Subcutaneous abdominal adipose tissue (tissue), 5 donors: ENCODE measurements at regions not wholly inside any gene's neighbourhood (a gene's known extent, or its start where the extent isn't known, plus 50 kb on each side); places are given as distances from the start of the nearest gene placed in this dataset.

Experiments
- H3K27ac ChIP-seq: one replicate; pipeline ENCODE4 v1.7.0; 2013; ENCODE audit warnings: low read depth, mild to moderate bottlenecking, inconsistent platforms, low read length, moderate library complexity
- H3K27me3 ChIP-seq, 5 donors: one replicate each; pipeline ENCODE4 v1.7.0; 2013; ENCODE audit warnings: low read length in 5 of 5, inconsistent platforms in 1 of 5; ENCODE audit not compliant: control insufficient read depth in 5 of 5, insufficient read depth in 4 of 5
- H3K36me3 ChIP-seq, 5 donors: one replicate each; pipeline ENCODE4 v1.7.0; 2013; ENCODE audit warnings: low read length in 5 of 5; ENCODE audit not compliant: control insufficient read depth in 5 of 5, insufficient read depth in 5 of 5
- H3K4me1 ChIP-seq, 5 donors: one replicate each; pipeline ENCODE4 v1.7.0; 2013; ENCODE audit warnings: low read length in 5 of 5, mild to moderate bottlenecking in 3 of 5, moderate library complexity in 1 of 5; ENCODE audit not compliant: control insufficient read depth in 5 of 5, insufficient read depth in 5 of 5
- H3K4me3 ChIP-seq, 5 donors: one replicate each; pipeline ENCODE4 v1.7.0; 2013; ENCODE audit warnings: low read length in 5 of 5, low read depth in 1 of 5
- H3K9ac ChIP-seq, 5 donors: one replicate each; pipeline ENCODE4 v1.7.0; 2013; ENCODE audit warnings: low read length in 5 of 5, mild to moderate bottlenecking in 4 of 5, moderate library complexity in 3 of 5
- H3K9me3 ChIP-seq, 5 donors: one replicate each; pipeline ENCODE4 v1.7.0; 2013; ENCODE audit warnings: low read length in 5 of 5; ENCODE audit not compliant: control insufficient read depth in 5 of 5
- donor health status: healthy.
- donor health status: healthy.
- donor health status: healthy.
- donor health status: healthy.
- donor health status: healthy.

GRCh38 chr20:22307409-22307808, 277.0 kb downstream of the FOXA2 start:
- Histone ChIP-seq H3K4me3 (no peak overlapping the region), H3K27ac (no peak overlapping the region), H3K9me3 (no peaks in the 10 kb centered on the region), H3K27me3 (peaks cover 0 to 6% (median 3%) of the 10 kb centered on the region in 5 donors), H3K4me1 (no peaks in the 10 kb centered on the region), H3K9ac (no peak overlapping the region), H3K36me3 (no peaks in the 10 kb centered on the region)

GRCh38 chr20:22305381-22305780, 279.0 kb downstream of the FOXA2 start:
- Histone ChIP-seq H3K36me3 (no peaks in the 10 kb centered on the region), H3K4me1 (no peaks in the 10 kb centered on the region), H3K27me3 (peaks cover 0 to 4% (median 2%) of the 10 kb centered on the region in 5 donors), H3K9ac (no peak overlapping the region), H3K4me3 (no peak overlapping the region), H3K27ac (no peak overlapping the region), H3K9me3 (no peaks in the 10 kb centered on the region)

- Histone ChIP-seq H3K4me1 (no peaks in the 10 kb centered on the region), H3K4me3 (no peak overlapping the region), H3K36me3 (no peaks in the 10 kb centered on the region), H3K27me3 (peaks cover 0 to 4% (median 2%) of the 10 kb centered on the region in 5 donors), H3K9me3 (no peaks in the 10 kb centered on the region), H3K9ac (no peak overlapping the region), H3K27ac (no peak overlapping the region)
Observed at GRCh38 chr20:22303523-22303922, 280.8 kb downstream of the FOXA2 start.

- Histone ChIP-seq H3K9ac (no peak overlapping the region), H3K27ac (no peak overlapping the region), H3K9me3 (no peaks in the 10 kb centered on the region), H3K4me1 (no peaks in the 10 kb centered on the region), H3K36me3 (no peaks in the 10 kb centered on the region), H3K27me3 (peaks cover 0 to 4% (median 2%) of the 10 kb centered on the region in 5 donors), H3K4me3 (no peak overlapping the region)
Observed at GRCh38 chr20:22302039-22302438, 282.3 kb downstream of the FOXA2 start.

GRCh38 chr20:22293886-22294285, 290.5 kb downstream of the FOXA2 start:
- Histone ChIP-seq H3K4me3 (no peak overlapping the region), H3K9ac (no peak overlapping the region), H3K27me3 (peaks cover 0 to 8% (median 4%) of the 10 kb centered on the region in 5 donors), H3K4me1 (no peaks in the 10 kb centered on the region), H3K9me3 (no peaks in the 10 kb centered on the region), H3K36me3 (no peaks in the 10 kb centered on the region), H3K27ac (no peak overlapping the region)

- H3K27me3 ChIP-seq = peaks cover 0 to 12% (median 5%) of the 10 kb centered on the region in 5 donors
- no peaks in the 10 kb centered on the region for H3K36me3 ChIP-seq
- no peak overlapping the region for H3K27ac ChIP-seq
- no peaks in the 10 kb centered on the region for H3K9me3 ChIP-seq
- no peak overlapping the region for H3K4me3 ChIP-seq
- no peak overlapping the region for H3K9ac ChIP-seq
- H3K4me1 ChIP-seq = no peaks in the 10 kb centered on the region
Observed at GRCh38 chr20:22289442-22289841, 294.9 kb downstream of the FOXA2 start.

GRCh38 chr20:22288957-22289356, 295.4 kb downstream of the FOXA2 start:
- H3K4me1 ChIP-seq = no peaks in the 10 kb centered on the region
- H3K27ac ChIP-seq = no peak overlapping the region
- peaks cover 0 to 12% (median 5%) of the 10 kb centered on the region in 5 donors for H3K27me3 ChIP-seq
- H3K9me3 ChIP-seq = no peaks in the 10 kb centered on the region
- no peaks in the 10 kb centered on the region for H3K36me3 ChIP-seq
- H3K9ac ChIP-seq = no peak overlapping the region
- no peak overlapping the region for H3K4me3 ChIP-seq

GRCh38 chr20:22288156-22288555, 296.2 kb downstream of the FOXA2 start:
- H3K4me1 ChIP-seq = no peaks in the 10 kb centered on the region
- H3K36me3 ChIP-seq = no peaks in the 10 kb centered on the region
- H3K27ac ChIP-seq = no peak overlapping the region
- H3K9me3 ChIP-seq = no peaks in the 10 kb centered on the region
- H3K4me3 ChIP-seq = no peak overlapping the region
- H3K9ac ChIP-seq = no peak overlapping the region
- peaks cover 0 to 12% (median 5%) of the 10 kb centered on the region in 5 donors for H3K27me3 ChIP-seq

- no peak overlapping the region for H3K27ac ChIP-seq
- no peaks in the 10 kb centered on the region for H3K4me1 ChIP-seq
- no peaks in the 10 kb centered on the region for H3K36me3 ChIP-seq
- no peak overlapping the region for H3K9ac ChIP-seq
- H3K4me3 ChIP-seq = no peak overlapping the region
- peaks cover 0 to 12% (median 2%) of the 10 kb centered on the region in 5 donors for H3K27me3 ChIP-seq
- H3K9me3 ChIP-seq = no peaks in the 10 kb centered on the region
Observed at GRCh38 chr20:22285555-22285954, 298.8 kb downstream of the FOXA2 start.

GRCh38 chr20:22282696-22283095, 301.7 kb downstream of the FOXA2 start:
- peaks cover 0 to 7% (median 0%) of the 10 kb centered on the region in 5 donors for H3K27me3 ChIP-seq
- no peak overlapping the region for H3K4me3 ChIP-seq
- no peaks in the 10 kb centered on the region for H3K36me3 ChIP-seq
- no peaks in the 10 kb centered on the region for H3K4me1 ChIP-seq
- H3K9me3 ChIP-seq = no peaks in the 10 kb centered on the region
- H3K9ac ChIP-seq = no peak overlapping the region
- no peak overlapping the region for H3K27ac ChIP-seq

- peaks cover 0 to 5% (median 0%) of the 10 kb centered on the region in 5 donors for H3K9me3 ChIP-seq
- H3K4me3 ChIP-seq = no peak overlapping the region
- no peak overlapping the region for H3K9ac ChIP-seq
- H3K27me3 ChIP-seq = no peaks in the 10 kb centered on the region
- no peak overlapping the region for H3K27ac ChIP-seq
- no peaks in the 10 kb centered on the region for H3K4me1 ChIP-seq
- no peaks in the 10 kb centered on the region for H3K36me3 ChIP-seq
Observed at GRCh38 chr20:22274330-22274729, 310.0 kb downstream of the FOXA2 start.
